ENCODE measurements at regions not wholly inside any gene's neighbourhood (a gene's known extent, or its start where the extent isn't known, plus 50 kb on each side); places are given as distances from the start of the nearest gene placed in this dataset.
"Not testable (repeated sequence)": the region's sequence is repeated elsewhere in the genome, so short reads cannot be mapped to it uniquely, and the experiment has no call there.

DNA sequence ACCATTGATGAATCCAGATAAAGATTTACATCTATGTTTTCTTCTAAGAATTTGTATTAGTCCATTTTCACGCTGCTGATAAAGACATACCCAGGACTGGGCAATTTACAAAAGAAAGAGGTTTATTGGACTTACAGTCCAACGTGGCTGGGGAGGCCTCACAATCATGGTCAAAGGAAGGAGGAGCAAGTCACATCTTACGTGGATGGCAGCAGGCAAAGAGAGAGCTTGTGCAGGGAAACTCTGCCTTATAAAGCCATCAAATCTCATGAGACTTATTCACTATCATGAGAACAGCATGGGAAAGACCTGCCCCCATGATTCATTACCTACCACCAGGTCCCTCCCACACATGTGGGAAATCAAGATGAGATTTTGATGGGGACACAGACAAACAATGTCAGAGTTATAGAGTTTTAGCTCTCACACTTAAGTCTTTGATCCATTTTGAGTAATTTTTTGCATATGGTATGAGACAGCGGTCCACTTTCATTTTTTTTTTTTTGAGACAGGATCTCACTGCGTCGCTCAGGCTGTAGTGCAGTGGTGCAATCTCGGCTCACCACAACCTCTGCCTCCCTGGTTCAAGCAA is 53.5 kb upstream of the JADE2 start:
- H3K27me3 ChIP-seq; DNase-seq; H3K9me3 ChIP-seq; H3K36me3 ChIP-seq (ENCODE audit: low read depth, missing control alignments); H3K4me3 ChIP-seq; H3K27ac ChIP-seq; H3K4me1 ChIP-seq; intact Hi-C loops (cut with DNase I; ENCODE audit: low total_unique reads): not testable (repeated sequence)
- 87 to 90% methylated on average over 7 of the region's 7 CpGs for WGBS, 2 donors

DNA sequence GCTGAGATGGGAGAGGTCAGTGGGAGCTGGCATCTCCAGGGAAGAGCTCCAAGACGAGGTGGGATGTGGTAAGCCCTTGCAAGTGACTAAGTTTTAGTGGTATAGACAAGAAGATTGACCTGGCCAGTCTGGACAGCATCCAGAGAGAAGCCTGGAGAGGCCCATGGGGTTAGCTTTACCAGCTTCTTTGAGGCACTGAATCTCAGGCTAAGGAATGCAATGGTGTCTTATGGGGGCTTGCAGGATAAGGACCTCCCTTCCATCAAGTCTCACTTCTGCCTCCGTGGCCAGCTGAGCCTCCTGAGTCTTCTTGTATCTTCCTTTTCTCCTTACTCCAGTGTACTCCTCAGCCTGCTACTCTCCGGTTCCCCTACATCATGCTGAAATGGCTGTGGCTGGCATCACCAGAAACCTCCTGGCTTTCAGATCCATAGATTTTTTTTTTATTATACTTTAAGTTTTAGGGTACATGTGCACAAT is 56.5 kb upstream of the JADE2 start:
- no peak for TF ChIP-seq POLR2A (IDR thresholded peaks at IDR 0.05)
- TF ChIP-seq, protein P1, sequence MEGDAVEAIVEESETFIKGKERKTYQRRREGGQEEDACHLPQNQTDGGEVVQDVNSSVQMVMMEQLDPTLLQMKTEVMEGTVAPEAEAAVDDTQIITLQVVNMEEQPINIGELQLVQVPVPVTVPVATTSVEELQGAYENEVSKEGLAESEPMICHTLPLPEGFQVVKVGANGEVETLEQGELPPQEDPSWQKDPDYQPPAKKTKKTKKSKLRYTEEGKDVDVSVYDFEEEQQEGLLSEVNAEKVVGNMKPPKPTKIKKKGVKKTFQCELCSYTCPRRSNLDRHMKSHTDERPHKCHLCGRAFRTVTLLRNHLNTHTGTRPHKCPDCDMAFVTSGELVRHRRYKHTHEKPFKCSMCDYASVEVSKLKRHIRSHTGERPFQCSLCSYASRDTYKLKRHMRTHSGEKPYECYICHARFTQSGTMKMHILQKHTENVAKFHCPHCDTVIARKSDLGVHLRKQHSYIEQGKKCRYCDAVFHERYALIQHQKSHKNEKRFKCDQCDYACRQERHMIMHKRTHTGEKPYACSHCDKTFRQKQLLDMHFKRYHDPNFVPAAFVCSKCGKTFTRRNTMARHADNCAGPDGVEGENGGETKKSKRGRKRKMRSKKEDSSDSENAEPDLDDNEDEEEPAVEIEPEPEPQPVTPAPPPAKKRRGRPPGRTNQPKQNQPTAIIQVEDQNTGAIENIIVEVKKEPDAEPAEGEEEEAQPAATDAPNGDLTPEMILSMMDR (IDR thresholded peaks at IDR 0.05), result no peak
- no peaks in the 10 kb centered on the region for H3K36me3 ChIP-seq (ENCODE audit: low read depth, missing control alignments)
- H3K9me3 ChIP-seq, result no peaks in the 10 kb centered on the region
- H3K4me1 ChIP-seq, result peaks cover 28% of the 10 kb centered on the region
- intact Hi-C loops (cut with DNase I; ENCODE audit: low total_unique reads), result loop anchor here (10.0 kb wide), 1 partner anchor 56 kb away; the partner anchor contains the start of gene JADE2
- H3K27ac ChIP-seq, result no peak overlapping the region
- WGBS, 2 donors, result 84 to 94% methylated on average over 3 of the region's 3 CpGs
- H3K4me3 ChIP-seq, result no peak overlapping the region
- H3K27me3 ChIP-seq, result no peaks in the 10 kb centered on the region
- no peak for DNase-seq

DNA sequence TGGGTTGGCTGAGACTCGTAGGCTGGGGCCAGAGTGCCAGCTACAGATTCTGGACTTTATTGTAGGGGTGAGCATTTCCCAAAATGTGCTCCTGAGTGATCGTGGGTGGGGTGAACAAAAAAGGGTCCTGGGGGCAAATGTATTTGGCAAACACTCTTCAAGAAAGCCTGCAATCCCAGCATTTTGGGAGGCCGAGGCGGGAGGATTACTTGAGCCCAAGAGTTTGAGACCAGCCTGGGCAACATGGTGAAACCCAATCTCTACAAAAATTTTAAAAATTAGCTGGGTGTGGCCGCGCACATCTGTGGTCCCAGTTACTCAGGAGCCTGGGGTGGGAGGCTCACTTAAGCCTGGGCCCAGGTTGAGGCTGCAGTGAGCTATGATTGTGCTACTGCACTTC is 55.5 kb upstream of the CDKN2AIPNL start:
- no peak overlapping the region for H3K4me3 ChIP-seq
- no peak for DNase-seq
- TF ChIP-seq, protein P1 (IDR thresholded peaks at IDR 0.05), result no peak
- no peak for TF ChIP-seq POLR2A (IDR thresholded peaks at IDR 0.05)
- no peaks in the 10 kb centered on the region for H3K9me3 ChIP-seq
- peak overlapping the region in 1 of 2 donors; percentile 89 for H3K27ac ChIP-seq
- 71 to 78% methylated on average over 6 of the region's 6 CpGs for WGBS, 2 donors
- no peaks in the 10 kb centered on the region for H3K36me3 ChIP-seq (ENCODE audit: low read depth, missing control alignments)
- no peaks in the 10 kb centered on the region for H3K27me3 ChIP-seq
- peaks cover 28% of the 10 kb centered on the region for H3K4me1 ChIP-seq
- intact Hi-C loops (cut with DNase I; ENCODE audit: low total_unique reads), result loop anchor here (10.0 kb wide), 1 partner anchor 58 kb away; the partner anchor contains the start of gene JADE2

DNA sequence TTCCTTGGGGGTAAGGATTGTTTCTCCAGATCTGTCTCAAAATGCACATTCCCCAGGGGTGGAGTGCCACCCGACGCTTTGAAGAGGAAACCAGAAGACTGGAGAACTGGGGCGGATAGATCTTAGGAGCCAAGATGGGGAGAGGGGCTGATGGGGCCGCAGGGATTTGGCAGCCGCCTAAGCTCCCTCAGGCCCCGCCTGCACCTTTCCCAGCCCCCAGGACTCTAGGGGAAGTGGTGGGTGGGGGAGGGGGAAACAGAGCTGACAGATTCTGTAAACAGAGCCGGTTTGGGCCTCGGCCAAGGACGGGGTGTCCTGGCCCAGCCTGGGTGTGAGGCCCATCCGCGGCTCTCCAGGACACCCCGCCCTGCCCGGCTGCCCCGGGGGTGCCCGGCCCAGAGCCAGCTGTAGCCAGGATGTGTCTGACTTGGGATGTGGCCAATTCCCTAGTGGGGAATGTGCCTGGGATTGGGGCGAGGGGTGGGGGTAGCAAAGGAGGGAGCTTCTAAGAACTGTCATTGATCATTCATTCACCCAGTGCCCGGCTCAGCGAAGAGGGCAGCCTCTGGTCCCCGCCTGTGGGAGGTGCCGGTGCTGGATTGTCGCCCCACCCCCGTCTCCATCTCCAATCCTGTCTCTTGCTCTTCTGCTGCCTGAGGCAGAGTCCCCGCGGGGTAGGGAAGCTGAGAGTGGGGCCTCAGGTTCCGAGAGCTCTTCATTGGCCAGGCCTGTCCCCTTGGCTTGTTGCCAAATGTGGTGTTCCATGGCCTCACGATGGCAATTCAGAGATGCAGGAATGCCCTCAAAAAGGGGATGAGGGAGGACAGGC is 54.8 kb upstream of the CDKN2AIPNL start:
- peak; percentile 96 for DNase-seq
- intact Hi-C loops (cut with DNase I; ENCODE audit: low total_unique reads), result loop anchor here (10.0 kb wide), 1 partner anchor 58 kb away; the partner anchor contains the start of gene JADE2
- 0 to 1% methylated on average over 15 to 20 of the region's 26 CpGs for WGBS, 2 donors
- Histone ChIP-seq H3K9me3 (no peaks in the 10 kb centered on the region), H3K27ac (peak overlapping the region; percentile 89 to 93), H3K4me1 (peaks cover 28% of the 10 kb centered on the region), H3K4me3 (peak overlapping the region; percentile 55 to 71), H3K27me3 (no peaks in the 10 kb centered on the region), H3K36me3 (ENCODE audit: low read depth, missing control alignments) (no peaks in the 10 kb centered on the region)
- no peak for TF ChIP-seq POLR2A (IDR thresholded peaks at IDR 0.05)
- TF ChIP-seq, protein P1 (IDR thresholded peaks at IDR 0.05), result no peak

DNA sequence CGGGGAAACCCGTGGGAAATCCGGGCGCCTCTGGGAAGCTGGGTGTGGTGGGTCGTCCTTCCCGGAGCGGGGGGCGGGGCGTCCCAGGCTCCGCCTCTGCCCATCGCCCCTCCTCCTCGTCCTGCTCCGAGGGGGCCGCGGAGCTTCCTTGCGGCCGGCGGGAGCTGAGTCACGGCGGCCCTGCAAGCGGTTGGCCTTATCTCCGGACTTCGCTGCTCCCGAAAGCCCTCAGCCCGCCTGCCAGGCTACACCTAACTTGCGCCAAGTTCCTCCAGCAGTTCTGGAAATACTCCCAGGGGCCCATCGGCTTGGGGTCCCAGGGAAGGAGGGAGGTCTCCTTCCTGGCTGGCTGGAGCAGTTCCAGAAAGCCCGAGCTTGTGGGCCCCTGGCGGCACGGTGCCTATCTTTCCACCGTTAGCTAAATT is 54.1 kb upstream of the CDKN2AIPNL start:
- H3K4me3 ChIP-seq, result peak overlapping the region; percentile 55 to 71
- peak; percentile 90 for DNase-seq
- no peak for TF ChIP-seq POLR2A (IDR thresholded peaks at IDR 0.05)
- TF ChIP-seq, protein P1 (IDR thresholded peaks at IDR 0.05), result no peak
- H3K9me3 ChIP-seq, result no peaks in the 10 kb centered on the region
- no peaks in the 10 kb centered on the region for H3K27me3 ChIP-seq
- H3K27ac ChIP-seq, result peak overlapping the region; percentile 89 to 93
- peaks cover 28% of the 10 kb centered on the region for H3K4me1 ChIP-seq
- intact Hi-C loops (cut with DNase I; ENCODE audit: low total_unique reads), result loop anchor here (10.0 kb wide), 1 partner anchor 59 kb away; the partner anchor contains the start of gene JADE2
- WGBS, 2 donors, result 0 to 10% methylated on average over 2 to 31 of the region's 31 CpGs
- H3K36me3 ChIP-seq (ENCODE audit: low read depth, missing control alignments), result no peaks in the 10 kb centered on the region
